Liver (tissue), 3 donors: ENCODE measurements at regions not wholly inside any gene's neighbourhood (a gene's known extent, or its start where the extent isn't known, plus 50 kb on each side); places are given as distances from the start of the nearest gene placed in this dataset.

Experiments used
- GABPA ChIP-seq, 2 donors: IDR thresholded peaks in 1 of 2; conservative IDR thresholded peaks in 1 of 2; 2 replicates each; pipeline ENCODE4 v1.6.1; 2016; ENCODE audit warnings: antibody characterized with exemption in 2 of 2, mild to moderate bottlenecking in 1 of 2, moderate library complexity in 1 of 2
- JUND ChIP-seq, 2 donors: IDR thresholded peaks; 2 replicates each; pipeline ENCODE4 v1.6.1; 2016; ENCODE audit warnings: antibody characterized with exemption in 2 of 2
- NR2F2 ChIP-seq: IDR thresholded peaks from 2 replicates; pipeline ENCODE4 v1.6.1; 2016; ENCODE audit warnings: antibody characterized with exemption
- RXRA ChIP-seq, 2 donors: IDR thresholded peaks; 2 replicates each; pipeline ENCODE4 v1.6.1; 2017 to 2018; ENCODE audit warnings: antibody characterized with exemption in 2 of 2, mild to moderate bottlenecking in 1 of 2
- TAF1 ChIP-seq: conservative IDR thresholded peaks from 2 replicates; pipeline ENCODE4 v1.6.1; 2016; ENCODE audit warnings: antibody characterized with exemption, mild to moderate bottlenecking
- TF ChIP-seq, protein P1 (sequence below): fragments of 150-350 bp; IDR thresholded peaks from 2 replicates; pipeline ENCODE4 v1.5.1; 2017; ENCODE audit warnings: improper control_type of control experiment, low read depth, low read length; ENCODE audit not compliant: missing input control
- TF ChIP-seq, protein P2 (sequence below): IDR thresholded peaks from 2 replicates; pipeline ENCODE4 v1.6.1; 2016; ENCODE audit warnings: antibody characterized with exemption
- donor health status: healthy.
- donor health status: healthy.

DNA sequence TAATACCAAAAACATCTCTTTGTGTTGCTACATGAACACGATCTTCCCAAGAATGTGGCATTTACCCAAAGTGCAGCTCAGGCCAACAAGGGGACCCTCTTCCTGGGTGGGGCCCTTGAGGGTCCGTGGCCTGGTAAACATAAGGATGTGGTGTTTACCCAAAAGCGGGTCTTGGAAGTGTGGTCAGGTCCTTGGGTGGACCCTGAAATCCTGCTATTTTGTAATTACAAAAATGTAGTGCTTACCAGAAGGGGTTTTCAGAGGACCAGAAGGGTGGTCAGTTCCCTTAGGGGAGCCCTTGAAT is 87.8 kb upstream of the PRDM11 start:
- TF ChIP-seq, protein P1, sequence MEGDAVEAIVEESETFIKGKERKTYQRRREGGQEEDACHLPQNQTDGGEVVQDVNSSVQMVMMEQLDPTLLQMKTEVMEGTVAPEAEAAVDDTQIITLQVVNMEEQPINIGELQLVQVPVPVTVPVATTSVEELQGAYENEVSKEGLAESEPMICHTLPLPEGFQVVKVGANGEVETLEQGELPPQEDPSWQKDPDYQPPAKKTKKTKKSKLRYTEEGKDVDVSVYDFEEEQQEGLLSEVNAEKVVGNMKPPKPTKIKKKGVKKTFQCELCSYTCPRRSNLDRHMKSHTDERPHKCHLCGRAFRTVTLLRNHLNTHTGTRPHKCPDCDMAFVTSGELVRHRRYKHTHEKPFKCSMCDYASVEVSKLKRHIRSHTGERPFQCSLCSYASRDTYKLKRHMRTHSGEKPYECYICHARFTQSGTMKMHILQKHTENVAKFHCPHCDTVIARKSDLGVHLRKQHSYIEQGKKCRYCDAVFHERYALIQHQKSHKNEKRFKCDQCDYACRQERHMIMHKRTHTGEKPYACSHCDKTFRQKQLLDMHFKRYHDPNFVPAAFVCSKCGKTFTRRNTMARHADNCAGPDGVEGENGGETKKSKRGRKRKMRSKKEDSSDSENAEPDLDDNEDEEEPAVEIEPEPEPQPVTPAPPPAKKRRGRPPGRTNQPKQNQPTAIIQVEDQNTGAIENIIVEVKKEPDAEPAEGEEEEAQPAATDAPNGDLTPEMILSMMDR: no peak
- TF ChIP-seq GABPA (IDR thresholded peaks at IDR 0.05 in 1 of 2, conservative IDR thresholded peaks at IDR 0.05 in 1 of 2) (no peak), NR2F2 (no peak), TAF1 (no peak), RXRA (IDR thresholded peaks at IDR 0.05) (no peak), JUND (IDR thresholded peaks at IDR 0.05) (no peak)
- TF ChIP-seq, protein P2, sequence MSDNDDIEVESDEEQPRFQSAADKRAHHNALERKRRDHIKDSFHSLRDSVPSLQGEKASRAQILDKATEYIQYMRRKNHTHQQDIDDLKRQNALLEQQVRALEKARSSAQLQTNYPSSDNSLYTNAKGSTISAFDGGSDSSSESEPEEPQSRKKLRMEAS: no peak
